ENCODE measurements at regions not wholly inside any gene's neighbourhood (a gene's known extent, or its start where the extent isn't known, plus 50 kb on each side); places are given as distances from the start of the nearest gene placed in this dataset.

- H3K4me1 ChIP-seq = no peaks in the 10 kb centered on the region
- H3K4me3 ChIP-seq = no peak overlapping the region
- no peak overlapping the region for H3K27ac ChIP-seq
- H3K36me3 ChIP-seq = no peaks in the 10 kb centered on the region
- no peaks in the 10 kb centered on the region for H3K27me3 ChIP-seq
- DNase-seq = no peak
- TF ChIP-seq POLR2A (IDR thresholded peaks at IDR 0.05) (no peak), CTCF (IDR thresholded peaks at IDR 0.05) (no peak)
- H3K9me3 ChIP-seq = peaks cover 0 to 5% (median 0%) of the 10 kb centered on the region in 4 donors
Observed at GRCh38 chr1:193486671-193487229, 300.3 kb upstream of the B3GALT2 start.

GRCh38 chr1:193480755-193481154 lies 294.3 kb upstream of the B3GALT2 start:
- DNase-seq = no peak
- peak overlapping the region in 1 of 4 donors; percentile 27 for H3K27ac ChIP-seq
- TF ChIP-seq POLR2A (IDR thresholded peaks at IDR 0.05) = no peak
- TF ChIP-seq CTCF (IDR thresholded peaks at IDR 0.05) = no peak

GRCh38 chr1:193479187-193479586 lies 292.8 kb upstream of the B3GALT2 start:
- TF ChIP-seq CTCF (IDR thresholded peaks at IDR 0.05) (no peak), POLR2A (IDR thresholded peaks at IDR 0.05) (peak; percentile 20 to 47)
- Histone ChIP-seq H3K4me3 (no peak overlapping the region), H3K27ac (peak overlapping the region; percentile 41 to 55 (median 52)), H3K27me3 (no peaks in the 10 kb centered on the region), H3K36me3 (no peaks in the 10 kb centered on the region), H3K4me1 (no peaks in the 10 kb centered on the region), H3K9me3 (peaks cover 0 to 1% (median 0%) of the 10 kb centered on the region in 4 donors)
- peak in 2 of 3 donors; percentile 89 to 94 for DNase-seq

More at GRCh38 chr1:193480755-193481154, 294.3 kb upstream of the B3GALT2 start:
- H3K9me3 ChIP-seq = no peaks in the 10 kb centered on the region
- no peaks in the 10 kb centered on the region for H3K27me3 ChIP-seq
- H3K4me3 ChIP-seq = no peak overlapping the region
- H3K36me3 ChIP-seq = no peaks in the 10 kb centered on the region
- H3K4me1 ChIP-seq = no peaks in the 10 kb centered on the region

GRCh38 chr1:193476748-193477147 lies 290.3 kb upstream of the B3GALT2 start:
- Histone ChIP-seq H3K9me3 (peaks cover 0 to 3% (median 0%) of the 10 kb centered on the region in 4 donors), H3K27ac (no peak overlapping the region), H3K4me1 (no peaks in the 10 kb centered on the region), H3K36me3 (no peaks in the 10 kb centered on the region), H3K4me3 (no peak overlapping the region), H3K27me3 (no peaks in the 10 kb centered on the region)
- DNase-seq = no peak
- TF ChIP-seq CTCF (IDR thresholded peaks at IDR 0.05) (no peak), POLR2A (IDR thresholded peaks at IDR 0.05) (no peak)

GRCh38 chr1:193473932-193474331 lies 287.5 kb upstream of the B3GALT2 start:
- TF ChIP-seq POLR2A (IDR thresholded peaks at IDR 0.05) (no peak), CTCF (IDR thresholded peaks at IDR 0.05) (no peak)
- Histone ChIP-seq H3K4me3 (no peak overlapping the region), H3K27ac (no peak overlapping the region), H3K27me3 (no peaks in the 10 kb centered on the region), H3K9me3 (peaks cover 0 to 3% (median 0%) of the 10 kb centered on the region in 4 donors), H3K4me1 (no peaks in the 10 kb centered on the region), H3K36me3 (no peaks in the 10 kb centered on the region)
- no peak for DNase-seq
